Stimulated activated effector memory CD8-positive, alpha-beta T cell treated with anti-CD3 and anti-CD28 coated beads, Interleukin-12 subunit alpha, Interleukin-12 subunit beta, amount 100 ng/mL, for 72 hours (primary cell): ENCODE measurements at regions not wholly inside any gene's neighbourhood (a gene's known extent, or its start where the extent isn't known, plus 50 kb on each side); places are given as distances from the start of the nearest gene placed in this dataset.

Source experiments
- ATAC-seq: fragments of 150-1000 bp; cut with Tn5 transposase; 2 replicates; pipeline ENCODE4 v1.10.0; 2021
- DNase-seq, 2 donors: peaks; one replicate each; pipeline ENCODE4 v3.0.0; 2021 to 2022; ENCODE audit warnings: low spot score in 2 of 2
- H3K27ac Mint-ChIP-seq: one replicate; pipeline ENCODE4 v1.8.0; 2022; ENCODE audit warnings: mild to moderate bottlenecking, mixed read lengths
- H3K36me3 Mint-ChIP-seq: one replicate; pipeline ENCODE4 v1.8.0; 2022; ENCODE audit warnings: mild to moderate bottlenecking, mixed read lengths
- H3K4me1 Mint-ChIP-seq: one replicate; pipeline ENCODE4 v1.8.0; 2022; ENCODE audit warnings: mixed read lengths
- H3K4me3 Mint-ChIP-seq: one replicate; pipeline ENCODE4 v1.8.0; 2022; ENCODE audit warnings: mild to moderate bottlenecking, mixed read lengths
- H3K9me3 Mint-ChIP-seq: one replicate; pipeline ENCODE4 v1.8.0; 2022; ENCODE audit warnings: mixed read lengths

- Mint-ChIP-seq H3K4me3 (no peak overlapping the region), H3K36me3 (no peaks in the 10 kb centered on the region), H3K27ac (peak overlapping the region; percentile 13), H3K9me3 (peaks cover 9% of the 10 kb centered on the region), H3K4me1 (no peaks in the 10 kb centered on the region)
- no peak for ATAC-seq
- DNase-seq = no peak
Measured at GRCh38 chr2:239711911-239712570, 311.2 kb upstream of the HDAC4 start.

DNA sequence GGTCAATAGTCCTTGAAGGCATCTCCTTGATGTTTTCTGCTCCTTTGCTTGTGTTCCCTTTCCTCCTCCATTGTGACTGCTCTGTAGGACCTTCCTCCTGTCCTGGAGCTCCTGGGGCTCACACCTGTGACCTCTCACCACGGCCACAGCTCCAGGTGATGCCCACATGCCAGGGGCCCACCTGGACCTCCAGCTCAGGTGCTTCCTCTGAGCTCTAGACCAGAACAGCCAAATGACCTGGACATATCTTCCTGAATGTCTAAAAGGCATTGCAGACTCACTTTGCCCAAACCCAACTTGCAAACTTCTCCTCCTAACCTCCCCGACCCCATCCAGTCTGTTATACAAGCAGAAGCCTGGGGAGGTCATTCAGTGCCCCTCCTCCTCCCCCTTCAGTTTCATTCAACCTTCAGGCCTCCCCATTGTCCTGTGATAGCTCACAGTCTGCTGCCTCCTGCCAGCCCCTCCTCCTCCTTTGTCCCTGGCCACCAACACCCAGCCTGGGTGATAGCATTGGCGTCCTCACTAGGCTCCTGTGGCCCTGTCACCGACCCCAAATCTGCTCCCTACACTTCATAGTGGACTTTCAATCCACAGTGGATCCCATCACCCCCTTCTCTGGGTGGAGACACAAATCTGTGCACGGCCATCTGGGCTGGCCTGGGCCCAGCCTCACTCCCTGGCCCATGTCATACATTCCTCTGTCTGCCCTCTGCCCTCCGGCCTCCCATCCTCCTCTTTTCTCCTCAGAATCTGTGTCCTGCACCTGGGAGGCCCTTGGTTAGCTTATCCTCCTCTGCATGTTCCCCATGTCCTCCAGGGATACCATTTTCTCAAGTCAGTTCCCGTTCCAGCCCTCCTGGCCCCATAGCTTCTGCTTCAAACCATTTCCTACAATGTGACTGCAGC is 310.4 kb upstream of the HDAC4 start:
- DNase-seq (no peak), ATAC-seq (no peak)
- peak overlapping the region; percentile 13 for H3K27ac Mint-ChIP-seq
- H3K4me3 Mint-ChIP-seq = no peak overlapping the region
- H3K9me3 Mint-ChIP-seq = peaks cover 9% of the 10 kb centered on the region
- H3K4me1 Mint-ChIP-seq = no peaks in the 10 kb centered on the region
- no peaks in the 10 kb centered on the region for H3K36me3 Mint-ChIP-seq

- Mint-ChIP-seq H3K36me3 (no peaks in the 10 kb centered on the region), H3K9me3 (no peaks in the 10 kb centered on the region), H3K4me1 (no peaks in the 10 kb centered on the region), H3K4me3 (no peak overlapping the region), H3K27ac (no peak overlapping the region)
- DNase-seq (no peak), ATAC-seq (no peak)
Measured at GRCh38 chr2:239706367-239706766, 305.5 kb upstream of the HDAC4 start.

- Mint-ChIP-seq H3K36me3 (no peaks in the 10 kb centered on the region), H3K9me3 (no peaks in the 10 kb centered on the region), H3K27ac (no peak overlapping the region), H3K4me1 (no peaks in the 10 kb centered on the region), H3K4me3 (no peak overlapping the region)
- DNase-seq (no peak), ATAC-seq (no peak)
Measured at GRCh38 chr2:239704737-239705136, 303.9 kb upstream of the HDAC4 start.

GRCh38 chr2:239703834-239704233 is 303.0 kb upstream of the HDAC4 start:
- H3K9me3 Mint-ChIP-seq = no peaks in the 10 kb centered on the region
- no peaks in the 10 kb centered on the region for H3K4me1 Mint-ChIP-seq
- H3K27ac Mint-ChIP-seq = no peak overlapping the region
- no peak overlapping the region for H3K4me3 Mint-ChIP-seq
- no peaks in the 10 kb centered on the region for H3K36me3 Mint-ChIP-seq
- DNase-seq = no peak
- ATAC-seq = no peak

DNA sequence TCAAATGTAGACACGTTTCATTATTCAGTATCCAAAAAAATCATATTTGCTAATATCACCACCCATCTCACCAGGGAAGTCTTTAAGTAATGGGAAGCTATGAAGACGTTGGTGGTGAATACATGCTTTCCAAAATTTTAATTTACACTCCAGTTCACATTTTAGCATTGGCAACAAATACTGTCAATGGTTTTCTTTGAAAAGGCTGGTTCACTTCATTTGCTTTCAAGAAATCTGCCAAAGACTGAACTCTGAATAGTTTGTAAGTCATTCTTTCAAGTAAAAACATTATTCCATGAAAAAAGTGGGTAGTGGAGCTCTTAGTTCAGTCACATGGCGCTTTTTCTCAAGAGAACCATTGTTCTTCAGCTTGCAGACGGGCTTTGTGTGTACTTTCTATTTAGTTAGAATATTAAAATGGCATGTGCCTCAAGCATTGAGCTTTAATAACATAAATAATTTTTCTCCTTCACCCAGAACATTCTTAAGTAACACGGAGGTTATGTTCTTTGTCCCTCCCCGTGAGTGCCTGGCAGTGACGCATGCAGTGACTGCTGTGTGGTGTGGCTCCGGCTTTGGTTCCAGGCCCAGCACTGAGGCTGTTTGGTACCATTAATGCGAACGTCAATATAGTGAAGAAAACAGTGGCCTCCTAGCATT is 300.0 kb upstream of the HDAC4 start:
- no peaks in the 10 kb centered on the region for H3K9me3 Mint-ChIP-seq
- ATAC-seq = no peak
- H3K27ac Mint-ChIP-seq = no peak overlapping the region
- H3K4me1 Mint-ChIP-seq = peaks cover under 1% of the 10 kb centered on the region
- H3K4me3 Mint-ChIP-seq = no peak overlapping the region
- DNase-seq = no peak
- H3K36me3 Mint-ChIP-seq = no peaks in the 10 kb centered on the region

DNA sequence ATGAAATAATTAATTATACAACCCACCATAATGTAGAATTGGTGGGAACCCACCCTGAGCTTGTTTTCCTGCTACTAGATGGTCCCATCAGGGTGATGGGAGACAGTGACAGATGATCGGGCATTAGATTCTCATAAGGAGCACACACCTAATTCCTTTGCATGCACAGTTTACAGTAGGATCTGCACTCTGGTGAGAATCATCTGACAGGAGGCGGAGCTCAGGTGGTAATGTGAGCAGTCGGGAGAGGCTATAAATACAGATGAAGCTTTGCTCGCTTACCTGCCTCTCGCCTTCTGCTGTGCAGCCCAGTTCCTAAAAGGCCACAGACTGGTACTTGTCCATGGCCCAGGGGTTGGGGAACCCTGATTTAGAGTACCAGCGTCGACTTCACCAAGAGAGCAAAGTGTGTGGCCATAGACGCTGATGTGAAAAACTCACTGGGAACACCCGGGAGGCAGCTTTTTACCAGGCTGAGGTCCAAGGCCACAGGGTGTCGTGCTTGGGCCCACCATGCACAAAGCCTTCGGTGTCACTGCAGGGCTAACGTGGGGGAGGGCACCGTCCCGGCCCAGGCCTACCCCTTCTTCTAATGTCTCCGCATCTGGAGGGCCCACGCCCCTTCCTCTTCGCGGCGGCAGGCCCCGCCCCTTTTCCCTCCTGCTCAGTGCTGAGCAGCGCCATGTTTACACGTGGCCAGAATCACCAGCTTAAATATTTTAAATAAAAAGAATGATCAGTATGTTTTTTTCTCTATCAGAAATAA is 296.8 kb upstream of the HDAC4 start:
- DNase-seq = no peak
- Mint-ChIP-seq H3K4me3 (no peak overlapping the region), H3K4me1 (peaks cover 6% of the 10 kb centered on the region), H3K27ac (no peak overlapping the region), H3K36me3 (no peaks in the 10 kb centered on the region), H3K9me3 (no peaks in the 10 kb centered on the region)
- ATAC-seq = no peak

DNA sequence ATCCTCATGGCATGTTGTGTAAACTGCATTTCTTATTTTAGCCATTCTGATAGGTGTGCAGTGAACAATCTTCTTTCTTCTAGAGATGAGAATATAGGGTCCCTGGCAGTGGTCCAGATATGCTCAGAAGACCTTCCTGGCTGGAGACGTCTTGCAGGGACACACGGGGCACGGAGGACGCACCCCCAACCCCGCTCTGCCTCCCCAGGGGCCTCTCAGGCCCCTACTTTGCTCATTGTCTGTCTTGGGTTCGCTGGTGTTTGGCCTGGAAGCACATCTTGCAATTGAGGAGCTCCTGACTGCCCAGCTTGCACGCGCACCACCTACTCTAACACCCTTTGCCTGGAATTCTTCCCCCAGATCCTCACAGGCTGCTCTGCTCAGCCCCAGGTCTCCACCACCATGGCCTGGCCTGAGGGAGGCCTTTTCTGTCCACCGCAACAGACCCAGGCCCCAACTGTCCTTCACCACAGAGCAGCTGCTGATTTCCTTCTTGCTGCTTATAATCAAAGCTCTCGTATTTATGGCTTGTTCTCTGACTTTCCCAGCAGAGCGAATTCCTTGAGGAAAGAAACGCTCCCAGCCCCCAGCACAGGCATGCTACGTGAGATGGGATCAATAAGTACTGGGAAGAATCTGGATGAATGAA is 295.9 kb upstream of the HDAC4 start:
- DNase-seq (no peak), ATAC-seq (no peak)

DNA sequence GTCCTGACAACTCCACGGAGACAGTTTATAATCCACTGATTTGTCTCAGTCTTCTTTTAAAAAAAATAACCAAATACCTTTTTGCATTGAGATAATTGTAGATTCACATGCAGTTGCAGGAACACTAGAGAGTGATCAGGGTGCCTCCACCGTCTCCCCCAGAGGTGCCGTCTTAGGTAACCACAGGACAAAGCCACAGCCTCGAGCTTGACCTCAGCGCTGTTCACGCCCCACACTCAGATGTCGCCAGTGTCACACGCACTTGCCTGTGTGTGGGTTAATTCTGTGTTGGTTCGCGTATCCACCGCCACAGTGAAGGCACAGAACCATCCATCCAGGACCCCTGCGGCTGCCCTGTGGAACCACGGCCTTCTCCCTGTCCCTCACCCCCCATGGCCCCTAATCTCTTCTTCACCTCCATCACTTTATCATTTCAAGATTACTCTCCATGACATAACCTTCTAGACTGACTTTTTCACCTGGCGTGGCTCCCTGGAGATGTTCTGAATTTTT is 295.0 kb upstream of the HDAC4 start:
- Mint-ChIP-seq H3K4me3 (no peak overlapping the region), H3K27ac (no peak overlapping the region), H3K36me3 (no peaks in the 10 kb centered on the region), H3K4me1 (peaks cover 6% of the 10 kb centered on the region), H3K9me3 (no peaks in the 10 kb centered on the region)
- ATAC-seq (no peak), DNase-seq (no peak)

More for the DNA sequence above, 295.9 kb upstream of the HDAC4 start:
- Mint-ChIP-seq H3K4me3 (no peak overlapping the region), H3K27ac (no peak overlapping the region), H3K36me3 (no peaks in the 10 kb centered on the region), H3K4me1 (peaks cover 6% of the 10 kb centered on the region), H3K9me3 (no peaks in the 10 kb centered on the region)

- no peak overlapping the region for H3K27ac Mint-ChIP-seq
- DNase-seq = no peak
- H3K4me1 Mint-ChIP-seq = peaks cover 6% of the 10 kb centered on the region
- peak; percentile 28 for ATAC-seq
- no peaks in the 10 kb centered on the region for H3K9me3 Mint-ChIP-seq
- no peak overlapping the region for H3K4me3 Mint-ChIP-seq
- no peaks in the 10 kb centered on the region for H3K36me3 Mint-ChIP-seq
Measured at GRCh38 chr2:239695106-239695727, 294.4 kb upstream of the HDAC4 start.

- ATAC-seq (no peak), DNase-seq (no peak)
- H3K36me3 Mint-ChIP-seq = no peaks in the 10 kb centered on the region
- peaks cover 6% of the 10 kb centered on the region for H3K4me1 Mint-ChIP-seq
- no peak overlapping the region for H3K4me3 Mint-ChIP-seq
- no peaks in the 10 kb centered on the region for H3K9me3 Mint-ChIP-seq
- H3K27ac Mint-ChIP-seq = no peak overlapping the region
Measured at GRCh38 chr2:239694487-239694886, 293.7 kb upstream of the HDAC4 start.

GRCh38 chr2:239693761-239694415 is 293.1 kb upstream of the HDAC4 start:
- DNase-seq = no peak
- H3K27ac Mint-ChIP-seq = no peak overlapping the region
- H3K4me1 Mint-ChIP-seq = peaks cover 6% of the 10 kb centered on the region
- H3K36me3 Mint-ChIP-seq = no peaks in the 10 kb centered on the region
- no peaks in the 10 kb centered on the region for H3K9me3 Mint-ChIP-seq
- no peak overlapping the region for H3K4me3 Mint-ChIP-seq
- no peak for ATAC-seq

DNA sequence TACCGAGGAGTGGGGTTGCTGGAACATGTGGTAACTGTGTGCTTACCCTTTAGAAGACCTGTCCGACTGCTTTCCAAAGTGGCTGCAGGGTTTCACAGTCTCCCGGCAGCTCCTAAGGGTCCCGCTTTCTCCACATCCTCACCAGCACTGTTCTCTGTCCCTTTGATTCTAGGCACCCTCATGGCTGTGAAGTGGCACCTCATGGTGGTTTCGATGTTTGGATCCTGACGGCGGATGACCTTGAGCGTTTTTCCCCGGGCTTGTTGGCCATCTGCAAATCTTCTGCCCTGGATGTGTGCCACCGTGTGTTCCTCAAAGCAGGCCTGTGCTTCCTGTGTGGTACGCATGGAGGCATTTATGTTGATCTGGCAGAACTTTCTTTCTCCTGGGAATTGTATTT is 292.5 kb upstream of the HDAC4 start:
- Mint-ChIP-seq H3K9me3 (no peaks in the 10 kb centered on the region), H3K36me3 (no peaks in the 10 kb centered on the region), H3K4me1 (peaks cover 6% of the 10 kb centered on the region), H3K27ac (no peak overlapping the region), H3K4me3 (no peak overlapping the region)
- no peak for ATAC-seq
- no peak for DNase-seq

- Mint-ChIP-seq H3K36me3 (no peaks in the 10 kb centered on the region), H3K27ac (no peak overlapping the region), H3K9me3 (no peaks in the 10 kb centered on the region), H3K4me3 (no peak overlapping the region), H3K4me1 (peaks cover 6% of the 10 kb centered on the region)
- ATAC-seq = no peak
- DNase-seq = no peak
Measured at GRCh38 chr2:239692919-239693318, 292.1 kb upstream of the HDAC4 start.
